CD14-positive monocyte (primary cell): ENCODE measurements at regions not wholly inside any gene's neighbourhood (a gene's known extent, or its start where the extent isn't known, plus 50 kb on each side); places are given as distances from the start of the nearest gene placed in this dataset.

Experiments used
- DNase-seq, 3 donors: peaks; one replicate each; pipeline ENCODE4 v3.0.0-alpha.2; 2011 to 2022
- H2AFZ ChIP-seq: 2 replicates; pipeline ENCODE4 v1.6.0; 2012; ENCODE audit warnings: mild to moderate bottlenecking, low read depth, low read length, inconsistent platforms; ENCODE audit not compliant: insufficient read depth, poor library complexity, severe bottlenecking
- H3K27ac ChIP-seq, 2 donors: 1 replicate in 1 of 2; 2 replicates in 1 of 2; pipeline ENCODE4 v1.5.1; 2012 to 2013; ENCODE audit warnings: low read length in 2 of 2, control low read depth in 1 of 2, inconsistent platforms in 1 of 2, low read depth in 1 of 2, mild to moderate bottlenecking in 1 of 2
- H3K27me3 ChIP-seq, 2 donors: one replicate each; pipeline versions ENCODE4 v1.6.0 to v1.6.1; 2011 to 2013; ENCODE audit warnings: low read length in 2 of 2; ENCODE audit not compliant: control insufficient read depth in 2 of 2, insufficient read depth in 2 of 2
- H3K36me3 ChIP-seq, 2 donors: replicated peaks in 1 of 2; 1 replicate in 1 of 2; 2 replicates in 1 of 2; pipeline versions ENCODE4 v1.5.1 to v1.6.1; 2012 to 2013; ENCODE audit warnings: low read length in 2 of 2, control low read depth in 1 of 2, inconsistent platforms in 1 of 2, mild to moderate bottlenecking in 1 of 2; ENCODE audit not compliant: insufficient read depth in 2 of 2, control insufficient read depth in 1 of 2
- H3K4me1 ChIP-seq, 2 donors: 1 replicate in 1 of 2; 2 replicates in 1 of 2; pipeline versions ENCODE4 v1.5.1 to v1.6.1; 2012 to 2013; ENCODE audit warnings: low read length in 2 of 2, control low read depth in 1 of 2, inconsistent platforms in 1 of 2, mild to moderate bottlenecking in 1 of 2, moderate library complexity in 1 of 2; ENCODE audit not compliant: insufficient read depth in 2 of 2, control insufficient read depth in 1 of 2
- H3K4me2 ChIP-seq: replicated peaks from 2 replicates; pipeline ENCODE3; 2012; ENCODE audit warnings: low read length, moderate library complexity, mild to moderate bottlenecking; ENCODE audit not compliant: poor library complexity, severe bottlenecking; ENCODE audit errors: extremely low read depth
- H3K4me3 ChIP-seq, 3 experiments: fragments of 200-600 bp in 1 of 3; sonication (generic) in 1 of 3; replicated peaks in 1 of 3; 1 replicate in 2 of 3; 2 replicates in 1 of 3; pipeline ENCODE4 v1.5.1; 2011 to 2013; ENCODE audit warnings: low read length in 3 of 3, mild to moderate bottlenecking in 3 of 3, control low read depth in 2 of 3, low read depth in 2 of 3, inconsistent platforms in 1 of 3, moderate library complexity in 1 of 3
- H3K79me2 ChIP-seq: 2 replicates; pipeline ENCODE4 v1.6.0; 2012; ENCODE audit warnings: mild to moderate bottlenecking, control low read depth, inconsistent platforms, low read length, moderate library complexity; ENCODE audit not compliant: insufficient read depth
- H3K9ac ChIP-seq: 2 replicates; pipeline ENCODE4 v1.6.0; 2017; ENCODE audit warnings: low read length, mild to moderate bottlenecking; ENCODE audit not compliant: insufficient read depth, poor library complexity, severe bottlenecking
- H3K9me3 ChIP-seq, 2 donors: replicated peaks in 1 of 2; 1 replicate in 1 of 2; 2 replicates in 1 of 2; pipeline versions ENCODE4 v1.5.1 to v1.6.1; 2012 to 2013; ENCODE audit warnings: low read length in 2 of 2, control low read depth in 1 of 2; ENCODE audit not compliant: control insufficient read depth in 1 of 2, insufficient read depth in 1 of 2
- H4K20me1 ChIP-seq: 2 replicates; pipeline ENCODE4 v1.6.0; 2012; ENCODE audit warnings: mild to moderate bottlenecking, low read length, control low read depth, moderate library complexity; ENCODE audit not compliant: insufficient read depth
- H3K27ac Mint-ChIP-seq, 7 donors: one replicate each; pipeline ENCODE4 v1.8.0; 2020; ENCODE audit warnings: mild to moderate bottlenecking in 7 of 7, mixed read lengths in 7 of 7, moderate library complexity in 6 of 7, inconsistent platforms in 2 of 7
- H3K27me3 Mint-ChIP-seq, 3 donors: one replicate each; pipeline ENCODE4 v1.8.0; 2021 to 2022; ENCODE audit warnings: low read depth in 3 of 3, mild to moderate bottlenecking in 3 of 3, mixed read lengths in 3 of 3, moderate library complexity in 3 of 3, inconsistent platforms in 1 of 3
- H3K36me3 Mint-ChIP-seq, 2 donors: one replicate each; pipeline ENCODE4 v1.8.0; 2020; ENCODE audit warnings: mixed read lengths in 2 of 2, inconsistent platforms in 1 of 2, mild to moderate bottlenecking in 1 of 2
- H3K4me1 Mint-ChIP-seq: one replicate; pipeline ENCODE4 v1.8.0; 2020; ENCODE audit warnings: mild to moderate bottlenecking, mixed read lengths
- H3K4me3 Mint-ChIP-seq, 2 donors: one replicate each; pipeline ENCODE4 v1.8.0; 2020; ENCODE audit warnings: mild to moderate bottlenecking in 2 of 2, mixed read lengths in 2 of 2, moderate library complexity in 1 of 2
- H3K9me3 Mint-ChIP-seq, 7 donors: one replicate each; pipeline ENCODE4 v1.8.0; 2020 to 2022; ENCODE audit warnings: mixed read lengths in 7 of 7, mild to moderate bottlenecking in 6 of 7, moderate library complexity in 6 of 7, inconsistent platforms in 2 of 7
- CTCF ChIP-seq: fragments of 200-600 bp; IDR thresholded peaks from one replicate; pipeline ENCODE4 v1.8.0; 2022; ENCODE audit warnings: antibody characterized with exemption, mild to moderate bottlenecking
- WGBS: methylation state at CpG from one replicate; pipeline ENCODE4 v1.1.5; 2013; ENCODE audit warnings: missing lambda C conversion rate; ENCODE audit not compliant: insufficient coverage; 5-methylcytosine and 5-hydroxymethylcytosine counted together
- intact Hi-C, 2 donors: fragments of 100-400 bp; cut with micrococcal nuclease; formaldehyde crosslinking; loops; one replicate each; pipeline versions ENCODE4 v1.15.0 to v1.15.1; 2023

- Histone ChIP-seq H3K4me3 (no peak overlapping the region), H3K27ac (no peak overlapping the region), H3K79me2 (no peaks in the 10 kb centered on the region), H2AFZ (no peak overlapping the region), H3K4me2 (no peak overlapping the region), H3K36me3 (no peaks in the 10 kb centered on the region), H3K4me1 (no peaks in the 10 kb centered on the region), H3K9me3 (no peaks in the 10 kb centered on the region), H4K20me1 (no peaks in the 10 kb centered on the region), H3K9ac (no peak overlapping the region), H3K27me3 (no peaks in the 10 kb centered on the region)
- Mint-ChIP-seq H3K9me3 (peaks cover 0 to 4% (median 0%) of the 10 kb centered on the region in 7 donors), H3K4me1 (no peaks in the 10 kb centered on the region), H3K27me3 (peaks cover 3 to 5% (median 4%) of the 10 kb centered on the region in 3 donors), H3K27ac (no peak overlapping the region), H3K36me3 (no peaks in the 10 kb centered on the region), H3K4me3 (no peak overlapping the region)
- intact Hi-C loops = no loop called here
- WGBS = no CpG with 5 or more reads among the region's 1 CpG
- TF ChIP-seq CTCF = no peak
- no peak for DNase-seq
Observed at GRCh38 chr6:4719491-4719890, 56.7 kb upstream of the CDYL start.

GRCh38 chr6:4717856-4718255 is 58.3 kb upstream of the CDYL start:
- H3K4me3 ChIP-seq = no peak overlapping the region
- H3K36me3 Mint-ChIP-seq = no peaks in the 10 kb centered on the region
- H3K4me1 Mint-ChIP-seq = no peaks in the 10 kb centered on the region
- H3K27ac ChIP-seq = no peak overlapping the region
- H3K9me3 ChIP-seq = no peaks in the 10 kb centered on the region
- WGBS = no CpG with 5 or more reads among the region's 3 CpGs
- H3K36me3 ChIP-seq = no peaks in the 10 kb centered on the region
- H3K27me3 Mint-ChIP-seq = peaks cover 3 to 7% (median 4%) of the 10 kb centered on the region in 3 donors
- no peak overlapping the region for H3K4me3 Mint-ChIP-seq
- H4K20me1 ChIP-seq = no peaks in the 10 kb centered on the region
- DNase-seq = no peak
- H3K4me1 ChIP-seq = no peaks in the 10 kb centered on the region
- H2AFZ ChIP-seq = no peak overlapping the region
- no peak overlapping the region for H3K4me2 ChIP-seq
- TF ChIP-seq CTCF = no peak
- H3K79me2 ChIP-seq = no peaks in the 10 kb centered on the region
- no peaks in the 10 kb centered on the region for H3K27me3 ChIP-seq
- H3K9ac ChIP-seq = no peak overlapping the region
- no peak overlapping the region for H3K27ac Mint-ChIP-seq
- intact Hi-C loops = no loop called here
- peaks cover 0 to 8% (median 2%) of the 10 kb centered on the region in 7 donors for H3K9me3 Mint-ChIP-seq
